ENCODE measurements at regions not wholly inside any gene's neighbourhood (a gene's known extent, or its start where the extent isn't known, plus 50 kb on each side); places are given as distances from the start of the nearest gene placed in this dataset.

- TF ChIP-seq, protein P1, sequence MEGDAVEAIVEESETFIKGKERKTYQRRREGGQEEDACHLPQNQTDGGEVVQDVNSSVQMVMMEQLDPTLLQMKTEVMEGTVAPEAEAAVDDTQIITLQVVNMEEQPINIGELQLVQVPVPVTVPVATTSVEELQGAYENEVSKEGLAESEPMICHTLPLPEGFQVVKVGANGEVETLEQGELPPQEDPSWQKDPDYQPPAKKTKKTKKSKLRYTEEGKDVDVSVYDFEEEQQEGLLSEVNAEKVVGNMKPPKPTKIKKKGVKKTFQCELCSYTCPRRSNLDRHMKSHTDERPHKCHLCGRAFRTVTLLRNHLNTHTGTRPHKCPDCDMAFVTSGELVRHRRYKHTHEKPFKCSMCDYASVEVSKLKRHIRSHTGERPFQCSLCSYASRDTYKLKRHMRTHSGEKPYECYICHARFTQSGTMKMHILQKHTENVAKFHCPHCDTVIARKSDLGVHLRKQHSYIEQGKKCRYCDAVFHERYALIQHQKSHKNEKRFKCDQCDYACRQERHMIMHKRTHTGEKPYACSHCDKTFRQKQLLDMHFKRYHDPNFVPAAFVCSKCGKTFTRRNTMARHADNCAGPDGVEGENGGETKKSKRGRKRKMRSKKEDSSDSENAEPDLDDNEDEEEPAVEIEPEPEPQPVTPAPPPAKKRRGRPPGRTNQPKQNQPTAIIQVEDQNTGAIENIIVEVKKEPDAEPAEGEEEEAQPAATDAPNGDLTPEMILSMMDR (IDR thresholded peaks at IDR 0.05; ENCODE audit: control extremely low read depth in 1 of 3, insufficient read depth in 1 of 3, low read depth in 1 of 3, low read length in 3 of 3), result no peak
- TF ChIP-seq SP1 (IDR thresholded peaks at IDR 0.05; ENCODE audit: low read depth, low read length), result no peak
- TF ChIP-seq BCL11A (IDR thresholded peaks at IDR 0.05; ENCODE audit: low read depth in 2 of 2, low read length in 2 of 2), result no peak
Measured at GRCh38 chr20:58008866-58009265, 219.6 kb downstream of the ANKRD60 start.

Data from H1 (cell line).